ENCODE measurements at regions not wholly inside any gene's neighbourhood (a gene's known extent, or its start where the extent isn't known, plus 50 kb on each side); places are given as distances from the start of the nearest gene placed in this dataset.
"Not testable (repeated sequence)": the region's sequence is repeated elsewhere in the genome, so short reads cannot be mapped to it uniquely, and the experiment has no call there.

DNA sequence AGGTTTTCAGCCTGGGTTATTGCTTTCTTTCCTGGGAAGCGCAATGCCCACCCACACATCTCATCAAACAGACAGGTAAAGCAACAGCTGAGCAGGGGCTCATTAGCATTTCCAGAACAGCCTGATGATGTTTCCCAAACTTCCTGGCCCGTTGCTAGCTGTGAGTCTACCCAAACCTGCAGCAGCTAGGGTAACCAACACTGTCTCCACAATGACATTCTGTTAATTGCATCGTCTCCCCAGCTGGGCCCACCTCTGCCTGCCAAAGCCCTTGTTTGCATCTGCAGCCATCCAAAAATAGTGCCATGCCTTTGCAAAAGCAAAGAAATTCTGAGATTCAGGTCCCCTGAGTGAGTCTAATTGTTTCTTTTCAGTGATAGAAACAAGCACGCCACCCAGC, 273.0 kb downstream of the MED10 start:
- DNase-seq: no peak

DNA sequence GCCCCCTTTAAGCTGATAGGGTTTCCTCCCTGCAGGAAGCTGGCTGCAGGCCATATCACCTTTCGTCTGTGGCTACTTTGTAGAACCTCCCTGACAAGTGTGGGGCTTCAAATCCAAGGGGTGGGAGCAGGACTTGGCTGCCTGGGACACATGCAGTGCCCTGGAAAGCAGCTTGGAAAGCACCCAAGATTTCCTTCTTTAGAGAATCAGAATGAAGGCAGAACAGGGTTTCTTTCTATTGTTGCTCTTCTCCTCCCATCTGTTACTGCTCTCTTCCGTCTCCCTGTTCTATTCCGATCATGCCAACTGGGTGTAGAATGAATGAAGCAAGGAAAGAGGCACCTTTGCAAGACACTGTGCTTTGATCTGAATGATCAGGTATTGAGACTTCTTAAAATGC, 282.2 kb downstream of the MED10 start:
- no peak for DNase-seq

- not testable (repeated sequence) for DNase-seq
Observed at GRCh38 chr5:6094180-6094579, 284.2 kb downstream of the MED10 start.

DNA sequence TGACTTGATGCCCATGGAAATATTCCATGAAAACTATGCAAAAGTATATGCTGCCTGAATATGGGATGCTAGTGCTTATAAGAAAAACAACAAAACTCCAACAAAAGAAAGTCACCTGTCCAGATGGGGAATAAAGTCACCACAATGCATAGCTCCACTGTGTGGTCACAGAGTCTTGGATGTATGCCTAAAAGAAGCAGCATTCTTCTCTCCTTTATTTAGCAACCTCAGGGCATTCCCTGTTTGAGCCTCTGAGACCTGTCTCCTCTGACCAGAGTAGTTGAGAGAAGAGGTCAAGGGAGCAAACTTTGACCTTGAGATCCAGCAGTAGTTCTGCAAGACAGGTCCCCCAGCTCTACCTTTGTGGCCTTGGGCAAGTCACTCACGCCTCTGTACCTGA, 287.5 kb downstream of the MED10 start:
- no peak for DNase-seq

- no peak for DNase-seq
Observed at GRCh38 chr5:6090079-6090654, 288.2 kb downstream of the MED10 start.

DNA sequence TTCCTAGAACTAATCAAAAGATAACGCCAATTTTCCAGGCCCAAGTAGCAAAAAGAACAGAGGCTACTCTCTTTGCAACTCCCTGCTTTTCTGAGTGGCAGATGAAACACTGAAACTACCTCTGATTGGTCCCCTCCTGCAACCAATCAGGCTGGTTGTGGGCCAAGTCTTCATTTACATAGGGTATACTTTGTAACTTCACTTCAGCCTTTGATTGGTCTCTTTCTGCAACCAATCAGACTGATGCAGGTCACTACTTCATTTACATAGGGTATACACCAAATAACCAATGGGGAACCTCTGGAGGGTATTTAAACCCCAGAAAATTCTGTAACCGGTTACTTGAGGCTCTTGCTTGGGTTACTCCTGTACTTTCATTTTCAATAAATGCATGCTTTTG, 289.6 kb downstream of the MED10 start:
- no peak for DNase-seq

DNA sequence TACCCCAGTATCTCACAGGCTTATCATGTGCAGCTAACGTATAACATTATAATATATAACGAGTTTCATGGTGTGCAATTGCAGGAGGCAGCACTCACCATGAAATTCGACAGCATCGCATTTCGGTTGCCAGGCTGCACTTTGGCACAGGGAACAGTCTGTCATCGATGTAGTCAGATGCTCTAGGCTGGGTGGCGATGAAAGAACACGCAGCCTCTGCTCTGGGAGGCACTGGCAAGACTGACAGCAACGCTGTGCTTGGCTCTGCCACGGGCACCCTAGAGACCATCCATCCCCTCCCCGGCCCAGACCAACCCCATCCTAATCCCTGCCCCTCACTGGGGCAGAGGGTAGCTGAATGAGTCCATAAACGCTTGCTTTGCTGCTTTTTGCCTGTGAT, 290.8 kb downstream of the MED10 start:
- DNase-seq: no peak

DNA sequence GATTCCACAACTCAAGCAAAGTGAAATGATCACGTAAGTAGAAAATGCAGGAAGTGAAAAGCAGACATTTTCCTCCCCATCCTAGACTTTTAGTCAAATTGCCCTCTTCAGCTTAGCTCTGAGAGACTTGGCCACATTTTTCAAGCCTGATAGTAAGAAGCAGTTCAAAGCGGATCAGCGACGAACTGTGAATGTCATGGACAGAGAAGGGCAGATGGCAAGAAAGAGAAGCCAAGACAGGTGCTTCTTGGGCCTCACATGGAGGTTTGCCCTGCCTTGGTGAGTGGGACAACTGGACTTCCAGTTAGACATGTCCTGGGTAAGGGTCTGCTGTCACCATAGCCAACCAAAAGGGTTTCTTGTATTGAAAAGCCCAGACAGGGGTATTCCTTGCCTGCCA, 291.5 kb downstream of the MED10 start:
- DNase-seq: no peak

DNA sequence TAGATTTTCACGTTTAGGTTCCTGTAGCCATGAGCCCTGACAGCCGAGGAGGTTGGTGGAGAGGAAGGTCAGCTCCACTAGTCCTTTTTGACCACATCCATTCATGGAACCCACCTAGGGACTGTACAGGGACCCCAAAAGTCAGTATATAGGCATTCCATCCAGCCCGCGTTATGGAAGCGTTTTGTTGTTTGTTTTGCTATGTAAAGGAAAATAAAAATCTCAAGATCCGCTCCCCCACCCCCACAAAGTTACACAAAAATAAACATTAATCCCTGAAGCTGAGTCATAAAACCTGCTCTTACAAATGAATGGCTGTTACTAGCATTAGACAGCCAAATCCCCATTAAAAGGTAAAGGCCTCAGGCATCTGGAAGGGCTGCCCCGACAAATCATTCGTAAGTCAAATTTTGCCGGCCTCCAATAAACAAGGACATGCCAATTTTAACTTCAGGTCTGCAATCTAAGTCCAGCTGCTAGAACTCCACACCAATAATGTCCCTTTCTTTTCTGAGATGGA, 292.9 kb downstream of the MED10 start:
- DNase-seq: no peak

- no peak for DNase-seq
Observed at GRCh38 chr5:6084836-6085235, 293.5 kb downstream of the MED10 start.

DNA sequence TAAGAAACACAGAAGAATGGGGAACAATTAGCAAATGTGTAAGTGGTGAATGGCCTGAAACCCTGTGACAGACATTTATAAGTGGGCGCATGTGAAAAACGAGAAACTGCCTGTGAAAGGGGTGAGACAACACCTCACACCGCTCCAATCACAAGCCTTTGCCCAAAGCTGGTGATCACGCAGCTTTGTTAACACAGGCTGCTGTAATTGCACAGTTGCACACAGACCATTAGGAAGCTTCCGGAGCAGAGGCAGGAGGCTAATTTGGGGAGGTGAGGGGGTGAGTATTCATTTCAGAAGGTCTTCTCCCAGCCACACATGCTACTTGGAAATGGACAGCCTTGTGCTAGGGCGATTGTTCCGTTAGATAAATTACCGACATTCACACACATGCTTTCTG, 294.0 kb downstream of the MED10 start:
- no peak for DNase-seq

DNA sequence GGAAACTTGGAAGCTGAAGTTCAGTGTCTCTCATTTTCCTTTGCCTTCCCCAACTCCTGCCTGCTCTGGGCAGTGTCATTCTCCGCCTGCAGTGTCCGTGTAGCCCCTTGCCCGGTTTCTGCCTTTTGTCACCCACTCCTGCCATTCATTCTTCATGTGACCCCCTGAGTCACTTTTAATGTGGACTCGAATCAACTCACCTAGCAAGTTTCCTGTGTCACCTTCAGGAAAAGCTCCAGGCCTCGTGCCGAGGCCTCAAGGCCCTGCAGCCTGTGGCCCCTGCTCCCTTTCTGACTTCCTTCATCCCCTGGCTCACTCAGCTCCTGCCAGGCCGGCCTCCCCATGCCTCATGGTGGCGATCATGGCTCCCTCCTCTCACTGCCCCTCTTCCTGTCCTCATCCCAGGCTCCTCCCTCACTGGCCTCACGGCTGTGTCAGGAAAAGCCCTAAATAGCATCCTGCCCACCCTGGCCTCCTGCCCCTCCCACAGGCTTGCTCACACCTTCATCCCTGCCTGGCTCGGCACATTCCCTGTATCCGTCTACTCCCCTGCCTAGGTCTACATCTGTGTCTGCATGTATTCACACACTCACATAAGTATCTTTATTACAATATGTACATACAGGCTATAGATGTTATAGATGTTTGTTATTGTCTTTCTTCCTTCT, 294.9 kb downstream of the MED10 start:
- DNase-seq: no peak

DNA sequence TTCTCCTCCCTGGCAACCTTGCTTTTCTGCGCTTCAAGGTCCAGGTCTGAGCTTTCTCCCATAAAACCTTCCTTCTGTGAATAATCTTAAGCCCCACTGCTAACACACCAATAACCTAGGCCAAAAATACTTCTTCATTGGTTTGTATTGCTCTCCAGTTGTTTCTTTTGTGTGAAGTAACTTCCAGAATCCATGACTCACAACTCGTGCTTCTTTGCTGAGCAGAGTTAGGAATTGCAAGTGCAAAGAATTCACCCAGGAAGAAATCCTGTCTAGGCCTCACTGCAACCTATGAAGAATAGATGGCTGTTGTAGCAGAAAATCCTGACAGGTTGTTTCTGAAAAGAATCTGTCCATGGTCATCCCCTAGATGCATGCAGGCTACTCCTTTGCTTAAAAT, 295.7 kb downstream of the MED10 start:
- DNase-seq: no peak

DNA sequence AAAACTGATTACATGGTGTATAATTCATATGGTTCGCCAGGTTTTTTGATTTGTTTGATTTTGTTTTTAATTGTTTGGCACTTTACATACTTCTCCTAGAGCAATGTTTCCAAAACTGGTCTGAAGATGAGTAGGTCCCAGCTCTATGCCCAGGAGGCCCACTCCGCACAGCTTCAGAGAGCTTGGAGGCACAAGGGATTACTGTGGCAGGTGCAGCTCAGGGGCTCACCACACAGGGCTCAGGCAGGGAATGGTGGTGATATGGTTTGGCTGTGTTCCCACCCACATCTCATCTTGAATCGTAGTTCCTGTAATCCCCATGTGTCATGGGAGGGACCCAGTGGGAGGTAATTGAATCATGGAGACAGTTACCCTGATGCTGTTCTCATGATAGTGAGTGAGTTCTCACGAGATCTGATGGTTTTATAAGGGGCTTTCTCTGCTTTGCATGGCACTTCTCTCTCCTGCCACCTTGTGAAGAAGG, 296.6 kb downstream of the MED10 start:
- no peak for DNase-seq

DNA sequence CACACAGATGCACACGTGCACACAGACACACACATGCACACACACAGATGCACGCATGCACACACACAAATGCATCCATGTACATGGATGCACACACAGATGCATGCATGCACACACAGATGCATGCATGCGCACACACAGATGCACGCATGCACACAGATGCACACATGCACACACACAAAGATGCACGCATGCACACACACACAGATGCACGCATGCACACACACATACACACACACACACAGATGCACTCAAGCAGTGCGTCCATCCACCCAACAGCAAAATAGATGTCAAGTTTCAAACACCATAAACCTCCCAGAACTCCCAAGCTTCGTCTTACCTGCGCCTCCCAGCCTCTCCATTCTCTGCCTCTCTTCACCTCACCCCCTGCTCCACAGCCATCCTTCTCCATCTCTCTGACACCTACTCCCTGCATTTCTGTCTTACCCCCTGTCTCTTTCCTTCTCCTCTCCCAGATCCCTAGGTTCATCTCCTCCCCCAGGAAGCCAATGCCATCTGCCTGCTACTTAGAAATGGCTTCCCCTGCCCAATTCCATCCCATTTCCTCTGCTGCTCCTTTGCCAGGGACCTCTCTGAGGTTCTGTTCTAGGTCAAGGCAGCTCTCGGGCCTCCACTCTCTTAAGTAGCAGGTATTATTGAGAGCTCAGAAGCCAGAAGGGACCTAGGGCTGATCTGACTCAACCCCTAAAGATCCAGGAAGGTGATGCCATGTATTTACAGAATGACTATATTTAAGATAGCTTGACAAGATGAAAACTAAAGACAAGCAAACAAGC, 297.2 kb downstream of the MED10 start:
- no peak for DNase-seq

GRCh38 chr5:6080436-6080835, 297.9 kb downstream of the MED10 start:
- no peak for DNase-seq

- DNase-seq: no peak
Observed at GRCh38 chr5:6078881-6079280, 299.5 kb downstream of the MED10 start.

- DNase-seq: no peak
Observed at GRCh38 chr5:6076341-6077239, 301.8 kb downstream of the MED10 start.

GRCh38 chr5:6072488-6072887, 305.9 kb downstream of the MED10 start:
- not testable (repeated sequence) for DNase-seq

GRCh38 chr5:6069496-6070185, 308.7 kb downstream of the MED10 start:
- DNase-seq: no peak

- DNase-seq: no peak
Observed at GRCh38 chr5:6066016-6066415, 312.3 kb downstream of the MED10 start.

DNA sequence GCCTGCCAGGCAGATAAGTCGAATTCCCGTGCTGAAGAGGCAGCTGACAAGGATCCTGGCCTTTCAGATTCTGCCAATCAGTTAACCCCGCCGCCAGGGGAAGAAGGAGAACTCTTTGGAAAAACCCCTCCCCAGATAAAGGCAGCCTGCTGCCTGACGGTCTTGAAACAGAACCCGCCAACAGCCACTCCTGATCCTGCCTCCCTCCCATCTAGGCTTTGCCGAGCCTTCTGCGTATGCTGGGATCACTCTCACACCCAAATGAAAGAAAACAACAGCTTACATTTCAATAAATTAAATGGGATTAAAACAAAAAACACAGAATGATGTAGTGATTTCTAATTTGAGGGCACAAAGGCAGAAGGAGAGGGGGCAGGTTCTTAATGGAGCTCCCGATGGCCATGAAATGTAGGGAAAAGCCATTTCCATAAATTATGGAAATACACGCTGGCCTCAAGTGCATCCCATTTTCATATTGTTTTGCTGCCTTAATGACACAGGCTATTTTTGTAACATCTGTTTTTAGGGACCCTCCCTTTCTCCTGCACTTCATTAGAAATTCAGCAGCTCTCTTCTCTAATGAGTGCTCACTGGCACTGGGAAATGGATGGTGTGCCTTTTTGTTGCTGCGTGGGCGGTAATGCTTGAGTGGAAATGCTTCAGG, 319.1 kb downstream of the MED10 start:
- DNase-seq: no peak
